OCI-LY7 (cell line): ENCODE measurements at regions not wholly inside any gene's neighbourhood (a gene's known extent, or its start where the extent isn't known, plus 50 kb on each side); places are given as distances from the start of the nearest gene placed in this dataset.

Experiments
- BruUV-seq: library from RNA; stranded (reverse); fragments of 400-500 nt; replicated peaks from 2 replicates; lab custom pipeline; 2021; lab: Mats Ljungman, UMichigan
- CTCF ChIA-PET: fragments of 300-600 bp; sonication (Branson Sonifier 250); formaldehyde crosslinking; loops from one replicate; lab custom pipeline; 2022; ENCODE audit warnings: antibody characterized with exemption; ENCODE audit not compliant: unreplicated experiment; lab: Charles Lee
- POLR2A ChIA-PET: fragments of 300-600 bp; sonication (Branson Sonifier 250); formaldehyde crosslinking; loops from one replicate; lab custom pipeline; 2022; ENCODE audit warnings: antibody characterized with exemption; lab: Charles Lee
- DNase-seq: peaks from one replicate; pipeline ENCODE4 v3.0.0-alpha.2; 2015; ENCODE audit warnings: low spot score
- H2AFZ ChIP-seq: fragments of 200-600 bp; sonication (generic), shearing (Covaris generic); 2 replicates; pipeline ENCODE4 v1.6.1; 2014; ENCODE audit warnings: mild to moderate bottlenecking, antibody characterized with exemption, low read length, moderate library complexity
- H3K27ac ChIP-seq: fragments of 200-600 bp; sonication (generic); 2 replicates; pipeline ENCODE4 v1.5.1; 2014; ENCODE audit warnings: mixed run types, low read depth, mild to moderate bottlenecking, moderate library complexity, low read length, inconsistent platforms; ENCODE audit not compliant: poor library complexity, severe bottlenecking
- H3K36me3 ChIP-seq: fragments of 200-600 bp; sonication (generic); 2 replicates; pipeline ENCODE4 v1.6.1; 2014; ENCODE audit warnings: mild to moderate bottlenecking, antibody characterized with exemption, low read length, moderate library complexity, mixed read lengths; ENCODE audit not compliant: insufficient read depth
- H3K4me1 ChIP-seq: fragments of 200-600 bp; sonication (generic); 2 replicates; pipeline ENCODE4 v1.5.1; 2014; ENCODE audit warnings: mild to moderate bottlenecking, low read length; ENCODE audit not compliant: insufficient read depth, poor library complexity, severe bottlenecking
- H3K4me2 ChIP-seq: fragments of 200-600 bp; sonication (generic); 2 replicates; pipeline ENCODE4 v1.6.1; 2014; ENCODE audit warnings: mild to moderate bottlenecking, low read length
- H3K4me3 ChIP-seq: fragments of 200-600 bp; sonication (generic); 2 replicates; pipeline ENCODE4 v1.5.1; 2014; ENCODE audit warnings: mild to moderate bottlenecking, low read depth, low read length; ENCODE audit not compliant: poor library complexity, severe bottlenecking
- H3K79me2 ChIP-seq: fragments of 200-600 bp; sonication (generic); 2 replicates; pipeline ENCODE4 v1.6.1; 2016; ENCODE audit warnings: low read depth, mild to moderate bottlenecking, low read length, moderate library complexity, mixed read lengths; ENCODE audit not compliant: insufficient read depth
- H3K9me2 ChIP-seq: fragments of 200-600 bp; sonication (generic); 2 replicates; pipeline ENCODE4 v1.6.1; 2016; ENCODE audit warnings: mild to moderate bottlenecking, low read length, mixed read lengths; ENCODE audit not compliant: insufficient read depth
- H3K9me3 ChIP-seq: fragments of 200-600 bp; sonication (generic); 2 replicates; pipeline ENCODE4 v1.6.1; 2014; ENCODE audit warnings: mild to moderate bottlenecking, mixed run types, low read length, mixed read lengths
- H4K20me1 ChIP-seq: fragments of 200-600 bp; sonication (generic); 2 replicates; pipeline ENCODE4 v1.6.1; 2014; ENCODE audit warnings: mild to moderate bottlenecking, antibody characterized with exemption, low read length, moderate library complexity, mixed read lengths; ENCODE audit not compliant: insufficient read depth
- EZH2phosphoT487 ChIP-seq: fragments of 200-600 bp; sonication (generic); IDR thresholded peaks from 2 replicates; pipeline ENCODE4 v1.6.1; 2018; ENCODE audit warnings: low read depth, borderline replicate concordance, mild to moderate bottlenecking, mixed run types, antibody characterized with exemption, low read length, moderate library complexity, mixed read lengths
- intact Hi-C: fragments of 100-400 bp; cut with micrococcal nuclease; formaldehyde crosslinking; loops from one replicate; pipeline ENCODE4 v1.10.0; 2022; ENCODE audit not compliant: unreplicated experiment
- TF ChIP-seq, protein P1 (sequence below): fragments of 200-600 bp; sonication (generic); conservative IDR thresholded peaks from 2 replicates; pipeline ENCODE4 v1.5.1; 2014; ENCODE audit warnings: mild to moderate bottlenecking, antibody characterized with exemption, low read length, moderate library complexity, mixed read lengths

DNA sequence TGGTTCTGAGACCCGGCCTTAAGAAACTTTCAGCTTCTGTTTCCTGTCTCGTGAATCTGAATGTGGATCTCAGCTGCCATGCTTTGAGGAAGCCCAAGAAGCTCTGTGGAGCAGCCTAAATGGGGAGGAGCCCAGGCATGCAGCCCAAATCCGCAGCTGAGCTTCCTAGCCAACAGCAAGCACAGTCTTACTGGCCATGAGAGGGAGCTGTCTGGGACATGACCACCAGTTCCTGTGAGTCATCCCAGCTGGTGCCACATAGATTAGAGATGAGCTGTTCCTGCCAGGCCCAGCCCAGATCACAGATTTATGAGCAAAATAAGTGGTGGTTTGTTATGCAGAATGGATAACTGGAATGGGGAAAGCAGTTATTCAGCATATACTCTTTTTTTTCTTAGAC, 224.4 kb upstream of the APCDD1 start:
- no TSS peak for BruUV-seq
- Histone ChIP-seq H3K4me3 (no peak overlapping the region), H3K36me3 (no peaks in the 10 kb centered on the region), H3K4me1 (no peaks in the 10 kb centered on the region), H3K27ac (no peak overlapping the region), H3K79me2 (no peaks in the 10 kb centered on the region), H4K20me1 (no peaks in the 10 kb centered on the region), H2AFZ (no peak overlapping the region), H3K9me3 (no peaks in the 10 kb centered on the region), H3K9me2 (no peaks in the 10 kb centered on the region), H3K4me2 (no peak overlapping the region)
- POLR2A ChIA-PET = interaction anchor here (0.6 kb wide), 1 partner anchor 134 kb away, joined by 3 read pairs; no protein-coding TSS in a partner anchor
- intact Hi-C loops = no loop called here
- no peak for DNase-seq
- TF ChIP-seq EZH2phosphoT487 = no peak
- TF ChIP-seq, protein P1, sequence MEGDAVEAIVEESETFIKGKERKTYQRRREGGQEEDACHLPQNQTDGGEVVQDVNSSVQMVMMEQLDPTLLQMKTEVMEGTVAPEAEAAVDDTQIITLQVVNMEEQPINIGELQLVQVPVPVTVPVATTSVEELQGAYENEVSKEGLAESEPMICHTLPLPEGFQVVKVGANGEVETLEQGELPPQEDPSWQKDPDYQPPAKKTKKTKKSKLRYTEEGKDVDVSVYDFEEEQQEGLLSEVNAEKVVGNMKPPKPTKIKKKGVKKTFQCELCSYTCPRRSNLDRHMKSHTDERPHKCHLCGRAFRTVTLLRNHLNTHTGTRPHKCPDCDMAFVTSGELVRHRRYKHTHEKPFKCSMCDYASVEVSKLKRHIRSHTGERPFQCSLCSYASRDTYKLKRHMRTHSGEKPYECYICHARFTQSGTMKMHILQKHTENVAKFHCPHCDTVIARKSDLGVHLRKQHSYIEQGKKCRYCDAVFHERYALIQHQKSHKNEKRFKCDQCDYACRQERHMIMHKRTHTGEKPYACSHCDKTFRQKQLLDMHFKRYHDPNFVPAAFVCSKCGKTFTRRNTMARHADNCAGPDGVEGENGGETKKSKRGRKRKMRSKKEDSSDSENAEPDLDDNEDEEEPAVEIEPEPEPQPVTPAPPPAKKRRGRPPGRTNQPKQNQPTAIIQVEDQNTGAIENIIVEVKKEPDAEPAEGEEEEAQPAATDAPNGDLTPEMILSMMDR = no peak
- CTCF ChIA-PET = no interaction called here

DNA sequence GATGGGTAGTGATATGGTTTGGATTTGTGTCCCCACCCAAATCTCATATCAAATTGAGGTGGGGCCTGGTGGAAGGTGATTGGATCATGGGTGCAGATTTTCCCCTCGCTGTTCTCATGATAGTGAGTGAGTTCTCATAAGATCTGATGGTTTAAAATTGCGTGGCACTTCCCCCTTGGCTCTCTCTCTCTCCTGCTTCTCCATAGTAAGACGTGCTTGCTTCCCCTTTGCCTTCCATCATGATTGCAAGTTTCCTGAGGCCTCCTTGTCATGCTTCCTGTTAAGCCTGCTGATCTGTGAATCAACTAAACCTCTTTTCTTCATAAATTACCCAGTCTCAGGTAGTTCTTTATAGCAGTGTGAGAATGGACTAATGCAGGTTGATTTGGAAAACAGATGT, 223.2 kb upstream of the APCDD1 start:
- Histone ChIP-seq H4K20me1 (no peaks in the 10 kb centered on the region), H3K9me3 (no peaks in the 10 kb centered on the region), H3K4me1 (no peaks in the 10 kb centered on the region), H3K36me3 (no peaks in the 10 kb centered on the region), H3K9me2 (no peaks in the 10 kb centered on the region), H2AFZ (no peak overlapping the region), H3K79me2 (no peaks in the 10 kb centered on the region), H3K4me3 (no peak overlapping the region), H3K4me2 (no peak overlapping the region), H3K27ac (no peak overlapping the region)
- no peak for DNase-seq
- no TSS peak for BruUV-seq
- ChIA-PET CTCF (no interaction called here), POLR2A (interaction anchor here (0.6 kb wide), 1 partner anchor 38 kb away, joined by 3 read pairs; no protein-coding TSS in a partner anchor)
- TF ChIP-seq, protein P1 = no peak
- TF ChIP-seq EZH2phosphoT487 = no peak
- intact Hi-C loops = no loop called here

DNA sequence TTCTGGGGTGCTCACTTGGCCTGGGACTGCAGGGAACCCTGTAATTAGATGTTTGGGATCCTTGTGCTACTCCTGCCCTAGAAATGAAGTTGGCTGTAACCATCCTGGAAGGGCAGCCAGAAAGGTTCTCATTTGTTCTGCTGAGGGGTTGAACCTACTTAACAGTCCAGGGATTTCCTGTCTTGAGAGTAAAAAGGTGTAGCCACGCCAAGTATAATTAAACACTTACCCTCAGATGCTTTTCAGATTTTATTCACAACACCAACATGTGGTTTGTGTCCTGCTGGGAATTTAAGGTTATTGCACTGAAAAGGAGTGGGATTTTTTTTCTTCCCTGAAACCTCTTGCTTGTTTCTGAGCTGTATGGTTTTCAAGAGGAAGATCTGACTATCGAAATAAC, 222.4 kb upstream of the APCDD1 start:
- no TSS peak for BruUV-seq
- DNase-seq = no peak
- H3K27ac ChIP-seq = no peak overlapping the region
- H3K4me2 ChIP-seq = no peak overlapping the region
- no peaks in the 10 kb centered on the region for H3K4me1 ChIP-seq
- H2AFZ ChIP-seq = no peak overlapping the region
- CTCF ChIA-PET = no interaction called here
- no peaks in the 10 kb centered on the region for H4K20me1 ChIP-seq
- H3K79me2 ChIP-seq = no peaks in the 10 kb centered on the region
- POLR2A ChIA-PET = interaction anchor here (1.0 kb wide), 1 partner anchor 89 kb away, joined by 4 read pairs; no protein-coding TSS in a partner anchor
- H3K36me3 ChIP-seq = no peaks in the 10 kb centered on the region
- intact Hi-C loops = no loop called here
- TF ChIP-seq, protein P1 = no peak
- TF ChIP-seq EZH2phosphoT487 = no peak
- H3K9me2 ChIP-seq = no peaks in the 10 kb centered on the region
- no peaks in the 10 kb centered on the region for H3K9me3 ChIP-seq
- no peak overlapping the region for H3K4me3 ChIP-seq
